ENCODE measurements at regions not wholly inside any gene's neighbourhood (a gene's known extent, or its start where the extent isn't known, plus 50 kb on each side); places are given as distances from the start of the nearest gene placed in this dataset.

Small RNAs in the stretch of these regions (microRNA-seq; reads per million reads assigned to microRNA genes)
- 5.6 to 10.4 reads per million in 2 donors for gene MIR3679 (ENCODE audit: borderline number of aligned reads in 2 of 2, borderline replicate concordance in 1 of 2)

Small RNAs in the stretch of these regions (small RNA-seq; reads per million reads assigned to genes)
- gene MIR3679: 0 reads per million in 2 donors
